Stimulated activated CD4-positive, alpha-beta T cell treated with anti-CD3 and anti-CD28 coated beads, Interleukin-12 subunit alpha, Interleukin-12 subunit beta, amount 100 ng/mL, for 48 hours (primary cell): ENCODE measurements at regions not wholly inside any gene's neighbourhood (a gene's known extent, or its start where the extent isn't known, plus 50 kb on each side); places are given as distances from the start of the nearest gene placed in this dataset.

Experiments
- DNase-seq, 3 donors: peaks; one replicate each; pipeline ENCODE4 v3.0.0-alpha.2; 2020; ENCODE audit warnings: low read depth in 2 of 3, low spot score in 1 of 3

DNA sequence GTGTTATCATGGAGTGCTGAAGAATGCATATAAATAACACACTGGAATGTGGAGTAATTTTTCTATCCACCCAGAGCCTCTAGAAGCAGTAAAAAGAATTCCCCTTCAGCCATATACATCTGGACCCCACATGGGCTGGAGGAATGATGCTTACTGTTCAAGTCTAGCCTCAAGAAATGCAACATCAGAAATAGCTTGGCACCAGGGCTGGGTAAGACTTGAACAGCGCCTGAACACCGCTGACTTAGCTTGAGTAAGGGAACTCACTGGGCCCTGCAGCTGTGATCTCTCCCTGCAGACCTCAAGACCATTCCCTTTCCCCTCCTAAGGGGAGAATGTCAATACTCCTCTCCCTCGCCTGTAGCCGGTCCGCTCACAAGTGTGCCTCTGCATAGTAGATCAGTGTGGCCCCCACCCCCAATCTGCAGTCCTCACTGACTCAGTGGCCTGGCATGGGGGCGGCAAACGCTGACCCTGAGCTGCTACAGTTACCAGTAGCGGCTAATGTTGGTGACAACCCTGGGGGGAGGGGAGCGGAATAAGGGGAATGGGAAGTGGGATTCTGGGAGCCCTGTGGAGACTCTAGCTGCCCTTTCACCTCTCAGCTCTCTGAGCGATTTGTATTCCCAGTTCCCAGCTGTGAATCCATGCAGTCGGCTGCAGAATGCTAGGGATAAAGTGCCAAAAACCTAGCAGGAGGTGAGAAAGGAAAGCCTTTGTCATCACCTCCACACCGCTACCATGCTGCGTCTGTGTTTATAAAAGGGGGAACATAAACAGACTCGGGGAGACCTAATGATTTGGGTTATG, 483.9 kb downstream of the DISC1 start:
- no peak for DNase-seq

GRCh38 chr1:232109391-232109790, 482.8 kb downstream of the DISC1 start:
- DNase-seq, result no peak

GRCh38 chr1:232108598-232108997, 482.0 kb downstream of the DISC1 start:
- DNase-seq, result no peak

- no peak for DNase-seq
Measured at GRCh38 chr1:232106415-232106814, 479.8 kb downstream of the DISC1 start.

DNA sequence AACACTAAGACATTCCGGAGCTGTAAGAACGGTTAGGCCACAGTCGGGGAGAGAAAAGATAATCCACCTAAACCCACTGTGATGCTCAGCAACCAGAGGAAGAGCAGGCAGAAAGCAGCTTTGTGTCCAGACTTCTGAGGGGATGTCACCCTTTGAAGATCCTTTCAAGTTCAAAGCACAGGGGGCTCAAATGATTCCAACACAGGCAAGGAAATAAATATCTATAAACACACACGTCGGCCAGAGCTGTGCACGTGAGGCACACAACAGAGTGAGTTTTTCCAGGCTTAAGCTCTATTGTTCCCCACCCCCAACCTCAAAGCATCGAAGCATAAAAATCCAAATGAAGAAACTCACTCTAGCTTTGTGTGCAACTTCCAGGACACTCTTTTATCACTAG, 479.0 kb downstream of the DISC1 start:
- DNase-seq, result no peak

DNA sequence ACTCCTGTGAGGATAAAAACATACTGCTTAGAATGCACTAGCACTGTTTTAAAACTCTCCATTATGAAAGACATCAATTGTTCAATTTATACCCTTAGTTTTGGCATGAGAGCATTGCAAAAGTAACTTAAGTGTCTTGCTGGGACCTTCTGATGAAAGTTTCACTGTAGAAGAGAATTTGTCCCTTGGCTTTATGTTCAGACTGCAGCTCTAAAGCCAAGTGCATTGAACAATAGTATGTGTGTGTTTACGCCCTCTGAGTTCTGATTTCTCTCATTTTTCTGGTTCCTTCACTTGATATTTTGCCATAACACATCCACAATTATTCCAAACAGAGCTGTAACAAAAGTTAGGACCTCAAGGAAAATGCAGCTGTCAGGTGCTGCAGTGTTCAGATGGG, 474.6 kb downstream of the DISC1 start:
- DNase-seq, result no peak

- DNase-seq, result no peak
Measured at GRCh38 chr1:232096751-232097150, 470.2 kb downstream of the DISC1 start.
